Vagina (tissue), 2 donors: ENCODE measurements at regions not wholly inside any gene's neighbourhood (a gene's known extent, or its start where the extent isn't known, plus 50 kb on each side); places are given as distances from the start of the nearest gene placed in this dataset.

Experiments
- POLR2A ChIP-seq, 2 donors: fragments of 450-650 bp; IDR thresholded peaks; one replicate each; pipeline ENCODE4 v1.6.1; 2017; ENCODE audit warnings: antibody characterized with exemption in 2 of 2, mild to moderate bottlenecking in 2 of 2, moderate library complexity in 2 of 2
- TF ChIP-seq, protein P1 (sequence below), 3 experiments: fragments of 450-650 bp in 2 of 3; fragments of 200-600 bp in 1 of 3; sonication (generic) in 1 of 3; IDR thresholded peaks; one replicate each; pipeline ENCODE4 v1.5.1; 2017 to 2019; ENCODE audit warnings: antibody characterized with exemption in 3 of 3, mild to moderate bottlenecking in 2 of 3, moderate library complexity in 2 of 3

DNA sequence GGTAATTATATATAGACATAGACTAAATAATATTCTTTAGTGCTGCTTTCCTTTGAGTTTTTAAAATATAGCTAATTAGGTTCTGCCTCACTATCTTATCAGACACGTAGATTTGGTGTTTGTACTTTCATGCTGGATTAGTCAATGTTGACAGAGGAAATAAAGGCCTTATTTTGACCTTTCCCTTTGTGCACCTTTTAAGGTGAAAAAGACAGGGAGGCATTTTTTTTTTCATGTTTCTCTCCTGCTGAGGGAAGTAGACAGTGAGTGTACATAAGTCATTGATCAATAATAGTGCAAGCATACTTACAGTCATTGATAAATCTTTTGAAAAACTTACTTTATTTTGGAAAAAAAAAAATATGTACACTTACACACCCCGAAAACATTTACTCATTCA is 467.8 kb downstream of the GRXCR1 start:
- TF ChIP-seq, protein P1, sequence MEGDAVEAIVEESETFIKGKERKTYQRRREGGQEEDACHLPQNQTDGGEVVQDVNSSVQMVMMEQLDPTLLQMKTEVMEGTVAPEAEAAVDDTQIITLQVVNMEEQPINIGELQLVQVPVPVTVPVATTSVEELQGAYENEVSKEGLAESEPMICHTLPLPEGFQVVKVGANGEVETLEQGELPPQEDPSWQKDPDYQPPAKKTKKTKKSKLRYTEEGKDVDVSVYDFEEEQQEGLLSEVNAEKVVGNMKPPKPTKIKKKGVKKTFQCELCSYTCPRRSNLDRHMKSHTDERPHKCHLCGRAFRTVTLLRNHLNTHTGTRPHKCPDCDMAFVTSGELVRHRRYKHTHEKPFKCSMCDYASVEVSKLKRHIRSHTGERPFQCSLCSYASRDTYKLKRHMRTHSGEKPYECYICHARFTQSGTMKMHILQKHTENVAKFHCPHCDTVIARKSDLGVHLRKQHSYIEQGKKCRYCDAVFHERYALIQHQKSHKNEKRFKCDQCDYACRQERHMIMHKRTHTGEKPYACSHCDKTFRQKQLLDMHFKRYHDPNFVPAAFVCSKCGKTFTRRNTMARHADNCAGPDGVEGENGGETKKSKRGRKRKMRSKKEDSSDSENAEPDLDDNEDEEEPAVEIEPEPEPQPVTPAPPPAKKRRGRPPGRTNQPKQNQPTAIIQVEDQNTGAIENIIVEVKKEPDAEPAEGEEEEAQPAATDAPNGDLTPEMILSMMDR (IDR thresholded peaks at IDR 0.05), result no peak
- TF ChIP-seq POLR2A (IDR thresholded peaks at IDR 0.05), result no peak
